WI38 (cell line): ENCODE measurements at regions not wholly inside any gene's neighbourhood (a gene's known extent, or its start where the extent isn't known, plus 50 kb on each side); places are given as distances from the start of the nearest gene placed in this dataset.

ENCODE experiments used
- H3K4me3 ChIP-seq: 2 replicates; pipeline ENCODE4 v1.5.1; 2011; ENCODE audit warnings: low read depth, mild to moderate bottlenecking, control low read depth, low read length
- TF ChIP-seq, protein P1 (sequence below): IDR thresholded peaks from 2 replicates; pipeline ENCODE4 v1.5.1; 2012; ENCODE audit warnings: low read depth, mild to moderate bottlenecking, control low read depth, low read length

- TF ChIP-seq, protein P1, sequence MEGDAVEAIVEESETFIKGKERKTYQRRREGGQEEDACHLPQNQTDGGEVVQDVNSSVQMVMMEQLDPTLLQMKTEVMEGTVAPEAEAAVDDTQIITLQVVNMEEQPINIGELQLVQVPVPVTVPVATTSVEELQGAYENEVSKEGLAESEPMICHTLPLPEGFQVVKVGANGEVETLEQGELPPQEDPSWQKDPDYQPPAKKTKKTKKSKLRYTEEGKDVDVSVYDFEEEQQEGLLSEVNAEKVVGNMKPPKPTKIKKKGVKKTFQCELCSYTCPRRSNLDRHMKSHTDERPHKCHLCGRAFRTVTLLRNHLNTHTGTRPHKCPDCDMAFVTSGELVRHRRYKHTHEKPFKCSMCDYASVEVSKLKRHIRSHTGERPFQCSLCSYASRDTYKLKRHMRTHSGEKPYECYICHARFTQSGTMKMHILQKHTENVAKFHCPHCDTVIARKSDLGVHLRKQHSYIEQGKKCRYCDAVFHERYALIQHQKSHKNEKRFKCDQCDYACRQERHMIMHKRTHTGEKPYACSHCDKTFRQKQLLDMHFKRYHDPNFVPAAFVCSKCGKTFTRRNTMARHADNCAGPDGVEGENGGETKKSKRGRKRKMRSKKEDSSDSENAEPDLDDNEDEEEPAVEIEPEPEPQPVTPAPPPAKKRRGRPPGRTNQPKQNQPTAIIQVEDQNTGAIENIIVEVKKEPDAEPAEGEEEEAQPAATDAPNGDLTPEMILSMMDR = no peak
- H3K4me3 ChIP-seq = no peak overlapping the region
These were observed 60.4 kb upstream of the HAAO start for GRCh38 chr2:42852798-42853197.

DNA sequence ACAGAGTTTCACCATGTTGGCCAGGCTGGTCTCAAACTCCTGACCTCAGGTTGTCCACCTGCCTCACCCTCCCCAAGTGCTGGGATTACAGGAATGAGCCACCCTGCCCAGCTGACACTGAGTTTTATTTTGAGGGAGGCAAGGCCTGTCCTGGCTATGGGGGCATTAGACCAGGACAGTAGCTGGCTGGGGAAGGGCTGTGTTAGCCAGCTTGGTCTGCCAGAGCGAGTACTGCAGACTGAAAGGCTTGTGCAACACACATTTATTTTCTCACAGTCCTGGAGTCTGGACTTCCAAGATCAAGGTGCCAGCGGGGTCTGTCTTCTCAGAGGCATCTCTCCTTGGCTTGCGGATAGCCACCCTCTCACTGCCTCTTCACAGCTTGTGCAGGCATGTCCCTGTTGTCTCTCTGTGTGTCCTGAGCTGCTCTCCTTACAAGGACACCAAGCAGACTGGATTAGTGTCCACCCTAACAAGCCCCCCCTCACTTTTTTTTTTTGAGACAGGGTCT lies 59.4 kb upstream of the HAAO start:
- no peak overlapping the region for H3K4me3 ChIP-seq
- TF ChIP-seq, protein P1 = no peak

DNA sequence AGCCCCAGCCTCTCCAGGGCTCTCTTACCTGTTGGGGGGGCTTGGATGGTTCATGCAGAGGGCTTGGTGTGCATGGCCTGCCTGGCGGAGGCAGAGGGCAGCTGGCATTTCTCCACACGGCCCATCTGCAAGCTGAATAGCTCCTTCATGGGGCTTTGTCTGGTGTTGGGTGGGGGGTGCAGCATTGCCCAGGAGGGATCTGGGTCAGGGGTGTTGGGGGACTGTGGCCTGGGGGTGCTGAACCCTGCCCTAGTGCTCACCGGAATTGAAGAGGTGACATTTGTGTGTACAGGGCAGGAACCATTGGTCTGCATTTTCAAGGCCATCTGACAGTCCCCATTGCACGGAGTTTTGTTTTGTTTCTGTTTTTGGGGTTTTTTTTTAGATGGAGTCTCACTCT lies 58.8 kb upstream of the HAAO start:
- TF ChIP-seq, protein P1 = no peak
- no peak overlapping the region for H3K4me3 ChIP-seq

DNA sequence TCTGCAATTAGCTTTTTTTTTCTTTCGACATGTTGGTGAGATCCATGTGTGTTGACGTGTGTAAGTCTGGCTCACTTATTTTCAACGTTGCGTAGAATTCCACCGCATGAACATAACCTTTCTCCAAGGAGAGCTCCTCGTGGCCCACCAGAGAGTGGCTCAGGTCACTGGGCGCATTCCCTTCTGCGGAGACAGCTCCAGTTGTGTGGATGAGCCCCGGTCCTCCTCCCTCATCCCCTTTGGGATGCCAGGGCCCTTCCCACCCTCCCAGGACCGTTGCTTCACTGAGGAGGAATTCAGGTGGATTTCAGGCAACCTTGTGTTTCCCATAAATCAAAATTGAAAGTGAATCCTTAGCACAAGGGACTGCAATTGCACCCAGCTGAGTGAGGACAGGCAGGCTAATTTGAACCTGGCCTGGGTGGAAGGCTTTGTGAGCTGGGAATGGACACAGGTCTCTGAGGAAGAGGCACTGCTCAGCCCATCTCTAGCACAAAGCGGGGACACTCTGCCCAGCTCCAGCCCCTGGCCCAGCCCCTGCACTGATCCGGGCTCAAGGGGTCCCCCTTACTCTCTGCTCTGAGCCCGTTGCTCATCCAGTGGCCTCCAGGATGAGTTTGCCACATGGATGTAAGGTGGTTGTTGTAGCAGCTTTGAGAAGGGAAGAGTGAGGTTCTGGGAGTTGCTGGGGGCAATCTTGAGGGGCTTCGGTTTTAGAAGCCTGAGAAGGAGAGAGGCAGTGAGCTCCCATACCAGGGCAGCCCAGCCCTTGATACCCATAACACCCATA lies 57.8 kb upstream of the HAAO start:
- TF ChIP-seq, protein P1 = no peak
- no peak overlapping the region for H3K4me3 ChIP-seq

GRCh38 chr2:42849311-42849710 lies 56.9 kb upstream of the HAAO start:
- no peak overlapping the region for H3K4me3 ChIP-seq
- TF ChIP-seq, protein P1 = no peak

DNA sequence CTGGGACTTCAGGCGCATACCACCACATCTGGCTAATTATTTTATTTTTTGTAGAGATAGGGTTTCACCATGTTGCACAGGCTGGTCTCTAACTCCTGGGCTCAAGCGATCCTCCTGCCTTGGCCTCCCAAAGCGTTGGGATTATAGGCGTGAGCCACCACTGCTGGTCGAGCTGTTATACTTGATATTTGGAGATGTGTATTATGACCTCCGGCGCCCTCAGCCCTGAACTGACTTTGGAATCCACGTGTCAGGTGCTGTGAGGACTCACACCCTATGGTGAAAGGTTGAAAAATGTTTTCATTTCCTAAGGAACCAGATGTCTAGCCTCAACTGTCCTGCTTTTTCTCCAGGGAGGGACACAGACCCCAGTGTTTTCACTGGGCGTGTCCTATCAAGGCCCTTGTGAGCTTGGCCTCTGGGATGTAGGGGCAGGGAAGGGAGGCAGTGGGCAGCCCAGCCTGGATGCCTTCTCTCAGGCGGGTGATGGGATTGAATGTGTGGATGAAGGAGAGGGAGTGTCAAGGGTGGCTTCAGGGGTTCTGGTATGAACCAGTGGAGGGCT lies 56.4 kb upstream of the HAAO start:
- TF ChIP-seq, protein P1 = no peak
- no peak overlapping the region for H3K4me3 ChIP-seq

DNA sequence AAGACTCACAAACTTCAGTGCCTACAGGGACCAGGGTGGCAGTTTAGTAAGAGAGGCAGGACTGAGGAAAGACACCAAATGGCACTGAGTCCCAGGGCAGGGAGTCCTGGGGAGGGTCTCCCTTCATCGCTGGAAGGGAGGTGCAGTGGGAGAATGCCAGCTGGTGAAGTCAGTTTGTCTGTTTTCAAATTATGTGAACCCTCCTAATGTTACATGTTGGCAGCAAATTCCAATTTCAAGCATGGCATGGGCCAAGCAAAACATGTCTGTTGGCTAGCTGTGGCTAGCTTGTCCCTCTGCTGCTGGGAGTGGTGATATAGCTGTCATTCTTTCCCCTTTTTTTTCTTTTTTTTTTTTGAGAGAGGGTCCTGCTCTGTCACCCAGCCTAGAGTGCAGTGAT lies 55.9 kb upstream of the HAAO start:
- TF ChIP-seq, protein P1 = no peak
- H3K4me3 ChIP-seq = no peak overlapping the region
